HCT116 (cell line): ENCODE measurements at regions not wholly inside any gene's neighbourhood (a gene's known extent, or its start where the extent isn't known, plus 50 kb on each side); places are given as distances from the start of the nearest gene placed in this dataset.

Source experiments
- ATAC-seq: fragments of 200-7000 bp; cut with Tn5 transposase; 2 replicates; pipeline ENCODE4 v1.9.1; 2020; ENCODE audit warnings: mild to moderate bottlenecking, moderate library complexity
- BruUV-seq: library from RNA; stranded (reverse); fragments of 400-500 nt; replicated peaks from 2 replicates; lab custom pipeline; 2021; lab: Mats Ljungman, UMichigan
- CTCF ChIA-PET: fragments of 300-600 bp; sonication (Branson Sonifier 250); formaldehyde crosslinking; loops from one replicate; lab custom pipeline; 2021; ENCODE audit warnings: antibody characterized with exemption; lab: Charles Lee
- POLR2A ChIA-PET: fragments of 300-600, 350-600 bp; sonication (Branson Sonifier 250); formaldehyde crosslinking; loops from one replicate; lab custom pipeline; 2021; ENCODE audit warnings: antibody characterized with exemption; lab: Charles Lee
- RAD21 ChIA-PET, 2 experiments: fragments of 300-600 bp; sonication (Branson Sonifier 250); formaldehyde crosslinking; loops; one replicate each; lab custom pipeline; 2023; ENCODE audit warnings: low total read pairs in 2 of 2; ENCODE audit not compliant: uncharacterized antibody in 2 of 2, unreplicated experiment in 2 of 2, low non-redundant PET in 1 of 2; lab: Charles Lee
- DNase-seq: peaks from one replicate; pipeline ENCODE4 v3.0.0-alpha.2; 2010; ENCODE audit warnings: low read depth, low spot score
- H2AFZ ChIP-seq: fragments of 200-600 bp; shearing (Covaris generic), sonication (generic); 2 replicates; pipeline ENCODE4 v1.6.1; 2017; ENCODE audit warnings: low read depth, mixed run types, mixed read lengths, antibody characterized with exemption, low read length; ENCODE audit not compliant: poor library complexity, severe bottlenecking
- H3K27ac ChIP-seq: 2 replicates; pipeline ENCODE4 v1.5.1; 2012; ENCODE audit warnings: low read depth, low read length
- H3K27me3 ChIP-seq: fragments of 200-600 bp; sonication (generic); 2 replicates; pipeline ENCODE4 v1.6.1; 2016; ENCODE audit warnings: mixed run types, low read length, mixed read lengths; ENCODE audit not compliant: insufficient read depth
- H3K36me3 ChIP-seq, 2 experiments: fragments of 200-500 bp in 1 of 2; fragments of 200-600 bp in 1 of 2; sonication (Bioruptor generic) in 1 of 2; sonication (generic) in 1 of 2; 2 replicates each; pipeline versions ENCODE4 v1.5.1 to v1.6.1; 2014 to 2016; ENCODE audit warnings: low read length in 2 of 2, inconsistent platforms in 1 of 2, mixed read lengths in 1 of 2, mixed run types in 1 of 2; ENCODE audit not compliant: insufficient read depth in 2 of 2, control insufficient read depth in 1 of 2
- H3K4me1 ChIP-seq, 2 experiments: fragments of 200-600 bp in 1 of 2; sonication (generic) in 1 of 2; 2 replicates each; pipeline versions ENCODE4 v1.5.1 to v1.6.1; 2012 to 2017; ENCODE audit warnings: low read length in 2 of 2, inconsistent platforms in 1 of 2, mild to moderate bottlenecking in 1 of 2, mixed read lengths in 1 of 2, mixed run types in 1 of 2, moderate library complexity in 1 of 2; ENCODE audit not compliant: insufficient read depth in 2 of 2, control insufficient read depth in 1 of 2
- H3K4me2 ChIP-seq: fragments of 200-600 bp; sonication (generic); 2 replicates; pipeline ENCODE4 v1.6.1; 2017; ENCODE audit warnings: mixed run types, low read length, mixed read lengths
- H3K4me3 ChIP-seq, 2 experiments: fragments of 200-600 bp in 1 of 2; sonication (generic) in 1 of 2; replicated peaks in 1 of 2; 2 replicates each; pipeline ENCODE4 v1.5.1; 2011 to 2016; ENCODE audit warnings: low read length in 2 of 2, control low read depth in 1 of 2, low read depth in 1 of 2, mild to moderate bottlenecking in 1 of 2, mixed read lengths in 1 of 2, mixed run types in 1 of 2
- H3K79me2 ChIP-seq: fragments of 200-600 bp; sonication (generic); 2 replicates; pipeline ENCODE4 v1.6.1; 2017; ENCODE audit warnings: mild to moderate bottlenecking, mixed run types, low read length, moderate library complexity, mixed read lengths; ENCODE audit not compliant: insufficient read depth
- H3K9ac ChIP-seq: fragments of 200-600 bp; sonication (generic); 2 replicates; pipeline ENCODE4 v1.6.1; 2016; ENCODE audit warnings: low read length, mixed read lengths
- H3K9me2 ChIP-seq: fragments of 200-600 bp; sonication (generic), shearing (Covaris generic); 2 replicates; pipeline ENCODE4 v1.6.1; 2017; ENCODE audit warnings: mixed run types, mild to moderate bottlenecking, moderate library complexity; ENCODE audit not compliant: insufficient read depth
- H3K9me3 ChIP-seq, 2 experiments: fragments of 200-500 bp in 1 of 2; fragments of 200-600 bp in 1 of 2; sonication (Bioruptor generic) in 1 of 2; sonication (generic) in 1 of 2; 2 replicates each; pipeline ENCODE4 v1.6.1; 2014 to 2017; ENCODE audit warnings: low read length in 2 of 2, mixed read lengths in 2 of 2, inconsistent platforms in 1 of 2, low read depth in 1 of 2, mild to moderate bottlenecking in 1 of 2, mixed run types in 1 of 2, moderate library complexity in 1 of 2; ENCODE audit not compliant: control insufficient read depth in 1 of 2, insufficient read depth in 1 of 2
- H4K20me1 ChIP-seq: fragments of 200-600 bp; sonication (generic), shearing (Covaris generic); 2 replicates; pipeline ENCODE4 v1.6.1; 2017; ENCODE audit warnings: mixed run types, mild to moderate bottlenecking, moderate library complexity; ENCODE audit not compliant: insufficient read depth
- EGR1 ChIP-seq: IDR thresholded peaks from 2 replicates; pipeline ENCODE4 v1.6.1; 2012; ENCODE audit warnings: low read depth
- ELF1 ChIP-seq: IDR thresholded peaks from 2 replicates; pipeline ENCODE4 v1.6.1; 2012; ENCODE audit warnings: low read depth, borderline replicate concordance
- EZH2 ChIP-seq: fragments of 200-600 bp; sonication (generic); IDR thresholded peaks from 2 replicates; pipeline ENCODE4 v1.6.1; 2017; ENCODE audit warnings: antibody characterized with exemption, mixed run types
- EZH2phosphoT487 ChIP-seq: fragments of 200-600 bp; IDR thresholded peaks from 2 replicates; pipeline ENCODE4 v1.6.1; 2018; ENCODE audit warnings: antibody characterized with exemption, borderline replicate concordance
- FOSL1 ChIP-seq: IDR thresholded peaks from 2 replicates; pipeline ENCODE4 v1.6.1; 2012; ENCODE audit warnings: low read depth
- JUND ChIP-seq: IDR thresholded peaks from 2 replicates; pipeline ENCODE4 v1.6.1; 2012
- POLR2A ChIP-seq: IDR thresholded peaks from 2 replicates; pipeline ENCODE4 v1.7.0; 2011; ENCODE audit warnings: borderline replicate concordance; ENCODE audit not compliant: insufficient read depth, insufficient read length; ENCODE audit errors: extremely low read depth
- RAD21 ChIP-seq: IDR thresholded peaks from 2 replicates; pipeline ENCODE4 v1.6.1; 2012; ENCODE audit warnings: low read depth, mild to moderate bottlenecking
- SIN3A ChIP-seq: IDR thresholded peaks from 2 replicates; pipeline ENCODE4 v1.6.1; 2012; ENCODE audit warnings: low read depth
- TCF7L2 ChIP-seq: IDR thresholded peaks from 2 replicates; pipeline ENCODE4 v1.7.0; 2011; ENCODE audit warnings: borderline replicate concordance, inconsistent platforms; ENCODE audit not compliant: insufficient read depth, insufficient read length; ENCODE audit errors: extremely low read depth
- YY1 ChIP-seq: IDR thresholded peaks from 2 replicates; pipeline ENCODE4 v1.6.1; 2011; ENCODE audit warnings: low read length, low read depth, moderate library complexity, mild to moderate bottlenecking; ENCODE audit not compliant: insufficient replicate concordance; ENCODE audit errors: extremely low read depth
- ZFX ChIP-seq: fragments of 450-650 bp; IDR thresholded peaks from 2 replicates; pipeline ENCODE4 v1.6.1; 2017
- ZNF274 ChIP-seq: fragments of 200-500 bp; sonication (Bioruptor generic); IDR thresholded peaks from 2 replicates; pipeline ENCODE4 v1.6.1; 2014; ENCODE audit warnings: mild to moderate bottlenecking, low read depth, low read length, inconsistent platforms
- intact Hi-C: fragments of 100-400 bp; cut with micrococcal nuclease; formaldehyde crosslinking; loops from 2 replicates; pipeline ENCODE4 v1.10.0; 2022
- TF ChIP-seq, protein P1 (sequence below): IDR thresholded peaks from 2 replicates; pipeline ENCODE4 v1.6.1; 2012
- TF ChIP-seq, protein P2 (sequence below): IDR thresholded peaks from 2 replicates; pipeline ENCODE4 v1.6.1; 2012

DNA sequence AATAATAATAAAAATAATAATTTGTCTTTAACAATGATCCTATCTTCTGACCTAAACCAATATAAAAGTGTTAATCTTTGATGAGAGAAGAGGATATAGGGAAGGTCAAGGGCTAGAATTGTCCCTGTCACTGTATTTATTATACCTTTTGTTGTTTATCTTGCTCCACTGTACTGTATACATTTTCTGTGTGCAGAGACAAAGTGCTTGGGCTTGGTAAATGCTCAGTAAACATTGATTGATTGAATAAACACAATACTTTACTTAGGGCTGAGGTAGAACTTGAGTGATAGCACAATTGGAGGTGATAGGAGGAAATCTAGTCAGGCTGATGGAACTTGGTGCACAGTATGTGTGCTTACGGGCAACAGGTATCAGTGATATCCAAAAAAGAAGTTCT, 161.2 kb downstream of the ARRDC3 start:
- Histone ChIP-seq H3K4me2 (no peak overlapping the region), H3K36me3 (no peaks in the 10 kb centered on the region), H2AFZ (no peak overlapping the region), H3K9ac (no peak overlapping the region), H3K79me2 (no peaks in the 10 kb centered on the region), H3K27me3 (no peaks in the 10 kb centered on the region), H3K9me2 (no peaks in the 10 kb centered on the region), H3K4me3 (no peak overlapping the region), H3K9me3 (no peaks in the 10 kb centered on the region), H4K20me1 (no peaks in the 10 kb centered on the region), H3K27ac (no peak overlapping the region), H3K4me1 (0 out of 4 replicates have a peak, but pooled peaks cover 0 to 5% of the 10 kb centered on the region in 2 experiments)
- intact Hi-C loops = no loop called here
- POLR2A ChIA-PET = no interaction called here
- ATAC-seq (no peak), DNase-seq (no peak)
- no TSS peak for BruUV-seq
- RAD21 ChIA-PET = no interaction called here
- CTCF ChIA-PET = interaction anchor here (7.2 kb wide), 1 partner anchor 163 kb away, joined by 111 read pairs; the partner anchor contains the start of gene ARRDC3
- TF ChIP-seq YY1 (no peak), EZH2 (no peak), ELF1 (no peak), JUND (no peak), SIN3A (no peak), EZH2phosphoT487 (no peak), EGR1 (no peak), ZNF274 (no peak), RAD21 (no peak), ZFX (no peak), FOSL1 (no peak), TCF7L2 (no peak), POLR2A (no peak)
- TF ChIP-seq, protein P1, sequence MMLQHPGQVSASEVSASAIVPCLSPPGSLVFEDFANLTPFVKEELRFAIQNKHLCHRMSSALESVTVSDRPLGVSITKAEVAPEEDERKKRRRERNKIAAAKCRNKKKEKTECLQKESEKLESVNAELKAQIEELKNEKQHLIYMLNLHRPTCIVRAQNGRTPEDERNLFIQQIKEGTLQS = no peak
- TF ChIP-seq, protein P2, sequence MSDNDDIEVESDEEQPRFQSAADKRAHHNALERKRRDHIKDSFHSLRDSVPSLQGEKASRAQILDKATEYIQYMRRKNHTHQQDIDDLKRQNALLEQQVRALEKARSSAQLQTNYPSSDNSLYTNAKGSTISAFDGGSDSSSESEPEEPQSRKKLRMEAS = no peak
